Natural killer cell (primary cell): ENCODE measurements at regions not wholly inside any gene's neighbourhood (a gene's known extent, or its start where the extent isn't known, plus 50 kb on each side); places are given as distances from the start of the nearest gene placed in this dataset.
A peak's percentile ranks its signal among the peaks of the same experiment; 100 is the strongest.

Experiments used
- ATAC-seq, 3 donors: fragments of 150-1000 bp in 2 of 3; fragments of 200-7000 bp in 1 of 3; cut with Tn5 transposase; 1 replicate in 1 of 3; 2 replicates in 2 of 3; pipeline ENCODE4 v1.10.0; 2021; ENCODE audit warnings: mild to moderate bottlenecking in 2 of 3, moderate library complexity in 2 of 3
- DNase-seq, 2 donors: peaks; one replicate each; pipeline versions ENCODE4 v3.0.0 to v3.0.0-alpha.2; 2013 to 2021; ENCODE audit warnings: mixed read lengths in 1 of 2
- H3K27ac ChIP-seq: one replicate; pipeline ENCODE4 v1.5.1; 2013; ENCODE audit warnings: mild to moderate bottlenecking, low read length
- H3K27me3 ChIP-seq: one replicate; pipeline ENCODE4 v1.6.1; 2013; ENCODE audit warnings: low read length; ENCODE audit not compliant: control insufficient read depth, insufficient read depth
- H3K36me3 ChIP-seq: one replicate; pipeline ENCODE4 v1.6.1; 2013; ENCODE audit warnings: low read length; ENCODE audit not compliant: control insufficient read depth, insufficient read depth
- H3K4me1 ChIP-seq: one replicate; pipeline ENCODE4 v1.6.1; 2013; ENCODE audit warnings: low read length; ENCODE audit not compliant: control insufficient read depth, insufficient read depth
- H3K4me3 ChIP-seq: one replicate; pipeline ENCODE4 v1.5.1; 2013; ENCODE audit warnings: low read length
- H3K9me3 ChIP-seq: one replicate; pipeline ENCODE4 v1.6.1; 2013; ENCODE audit warnings: low read length; ENCODE audit not compliant: control insufficient read depth, insufficient read depth
- H3K27ac Mint-ChIP-seq, 2 donors: one replicate each; pipeline ENCODE4 v1.8.0; 2022; ENCODE audit warnings: mild to moderate bottlenecking in 2 of 2, mixed read lengths in 2 of 2, moderate library complexity in 1 of 2
- H3K27me3 Mint-ChIP-seq, 2 donors: one replicate each; pipeline ENCODE4 v1.8.0; 2022; ENCODE audit warnings: low read depth in 2 of 2, mixed read lengths in 2 of 2
- H3K36me3 Mint-ChIP-seq: one replicate; pipeline ENCODE4 v1.8.0; 2022; ENCODE audit warnings: mixed read lengths
- H3K4me1 Mint-ChIP-seq, 2 donors: one replicate each; pipeline ENCODE4 v1.8.0; 2022; ENCODE audit warnings: mixed read lengths in 2 of 2
- H3K4me3 Mint-ChIP-seq: one replicate; pipeline ENCODE4 v1.8.0; 2022; ENCODE audit warnings: mild to moderate bottlenecking, moderate library complexity, mixed read lengths
- H3K9me3 Mint-ChIP-seq, 2 donors: one replicate each; pipeline ENCODE4 v1.8.0; 2022; ENCODE audit warnings: mixed read lengths in 2 of 2
- CTCF ChIP-seq: fragments of 200-600 bp; IDR thresholded peaks from one replicate; pipeline ENCODE4 v1.8.0; 2022; ENCODE audit warnings: antibody characterized with exemption
- WGBS: methylation state at CpG from one replicate; pipeline ENCODE4 v1.1.7; 2013; ENCODE audit warnings: missing lambda C conversion rate; ENCODE audit not compliant: insufficient coverage; 5-methylcytosine and 5-hydroxymethylcytosine counted together
- intact Hi-C: fragments of 100-400 bp; cut with micrococcal nuclease; formaldehyde crosslinking; loops from one replicate; pipeline ENCODE4 v1.14.2; 2022

DNA sequence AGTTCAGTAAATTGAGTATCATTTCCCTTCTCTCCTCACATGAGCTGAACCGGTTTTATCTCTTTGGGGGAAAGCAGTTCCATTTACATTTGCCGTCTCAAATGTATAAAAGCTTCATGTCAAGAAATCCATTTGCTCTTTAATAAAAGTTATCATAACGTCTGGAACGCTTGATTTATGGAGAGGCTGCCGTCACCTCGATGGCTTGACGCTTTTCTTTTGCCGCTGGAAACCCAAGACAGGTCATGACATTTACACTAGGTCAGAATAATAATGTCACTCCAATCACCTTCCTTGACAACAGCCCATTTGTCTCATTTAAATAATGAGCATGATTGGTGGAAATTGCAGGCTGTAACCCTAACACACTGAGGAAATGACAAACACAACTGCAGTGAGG lies 443.4 kb downstream of the IRX1 start:
- intact Hi-C loops: no loop called here
- Histone ChIP-seq H3K36me3 (no peaks in the 10 kb centered on the region), H3K9me3 (peaks cover 27% of the 10 kb centered on the region), H3K27me3 (no peaks in the 10 kb centered on the region), H3K27ac (no peak overlapping the region), H3K4me3 (no peak overlapping the region), H3K4me1 (peaks cover 22% of the 10 kb centered on the region)
- DNase-seq (no peak), ATAC-seq (no peak)
- peaks cover 55% of the 10 kb centered on the region for H3K36me3 Mint-ChIP-seq
- no peak for TF ChIP-seq CTCF
- peaks cover 2 to 16% of the 10 kb centered on the region in 2 donors for H3K9me3 Mint-ChIP-seq
- H3K27ac Mint-ChIP-seq: no peak overlapping the region
- peaks cover 21 to 23% of the 10 kb centered on the region in 2 donors for H3K27me3 Mint-ChIP-seq
- H3K4me3 Mint-ChIP-seq: no peak overlapping the region
- 85% methylated on average over 8 of the region's 8 CpGs for WGBS
- H3K4me1 Mint-ChIP-seq: peaks cover 24 to 37% of the 10 kb centered on the region in 2 donors

- Mint-ChIP-seq H3K4me1 (peaks cover 24 to 37% of the 10 kb centered on the region in 2 donors), H3K36me3 (peaks cover 59% of the 10 kb centered on the region), H3K27ac (peak overlapping the region; percentile 76 to 81), H3K27me3 (peaks cover 16 to 21% of the 10 kb centered on the region in 2 donors), H3K9me3 (peaks cover 2 to 22% of the 10 kb centered on the region in 2 donors), H3K4me3 (peak overlapping the region; percentile 71)
- Histone ChIP-seq H3K27me3 (no peaks in the 10 kb centered on the region), H3K36me3 (no peaks in the 10 kb centered on the region), H3K9me3 (peaks cover 25% of the 10 kb centered on the region), H3K4me3 (no peak overlapping the region), H3K4me1 (peaks cover 22% of the 10 kb centered on the region), H3K27ac (peak overlapping the region; percentile 64)
- TF ChIP-seq CTCF: no peak
- DNase-seq: peak in 1 of 2 donors; percentile 20
- 70% methylated on average over 2 of the region's 2 CpGs for WGBS
- intact Hi-C loops: no loop called here
- peak; percentile 77 to 95 (median 85) for ATAC-seq
These were observed 446.7 kb downstream of the IRX1 start for GRCh38 chr5:4042311-4042710.

- Mint-ChIP-seq H3K4me1 (peaks cover 24 to 37% of the 10 kb centered on the region in 2 donors), H3K9me3 (peaks cover 2 to 22% of the 10 kb centered on the region in 2 donors), H3K36me3 (peaks cover 53% of the 10 kb centered on the region), H3K4me3 (peak overlapping the region; percentile 71), H3K27me3 (peaks cover 13 to 17% of the 10 kb centered on the region in 2 donors), H3K27ac (peak overlapping the region in 1 of 2 donors; percentile 81)
- ATAC-seq (no peak), DNase-seq (no peak)
- no peaks in the 10 kb centered on the region for H3K27me3 ChIP-seq
- no peak for TF ChIP-seq CTCF
- no peak overlapping the region for H3K27ac ChIP-seq
- H3K4me1 ChIP-seq: peaks cover 22% of the 10 kb centered on the region
- H3K36me3 ChIP-seq: no peaks in the 10 kb centered on the region
- intact Hi-C loops: no loop called here
- H3K9me3 ChIP-seq: peaks cover 25% of the 10 kb centered on the region
- no peak overlapping the region for H3K4me3 ChIP-seq
These were observed 447.5 kb downstream of the IRX1 start for GRCh38 chr5:4043135-4043534.

GRCh38 chr5:4044881-4045280 lies 449.2 kb downstream of the IRX1 start:
- Mint-ChIP-seq H3K27ac (no peak overlapping the region), H3K9me3 (peaks cover 2 to 19% of the 10 kb centered on the region in 2 donors), H3K4me1 (peaks cover 24 to 37% of the 10 kb centered on the region in 2 donors), H3K36me3 (peaks cover 46% of the 10 kb centered on the region), H3K4me3 (no peak overlapping the region), H3K27me3 (peaks cover 11 to 17% of the 10 kb centered on the region in 2 donors)
- Histone ChIP-seq H3K36me3 (no peaks in the 10 kb centered on the region), H3K4me3 (no peak overlapping the region), H3K27me3 (no peaks in the 10 kb centered on the region), H3K9me3 (peaks cover 25% of the 10 kb centered on the region), H3K27ac (no peak overlapping the region), H3K4me1 (peaks cover 22% of the 10 kb centered on the region)
- DNase-seq (no peak), ATAC-seq (no peak)
- no peak for TF ChIP-seq CTCF
- WGBS: 100% methylated on average over 2 of the region's 2 CpGs
- intact Hi-C loops: no loop called here
